GM18907 (cell line): ENCODE measurements at regions not wholly inside any gene's neighbourhood (a gene's known extent, or its start where the extent isn't known, plus 50 kb on each side); places are given as distances from the start of the nearest gene placed in this dataset.

Experiments used
- ATAC-seq: cut with Tn5 transposase; IDR thresholded peaks from one replicate; pipeline ENCODE4 v1.9.1; 2021; ENCODE audit warnings: mild to moderate bottlenecking, moderate library complexity; ENCODE audit not compliant: unreplicated experiment

- ATAC-seq, result no peak
These were observed 461.1 kb downstream of the HTR7 start for GRCh38 chr10:90396721-90397120.

GRCh38 chr10:90398566-90398965 lies 459.3 kb downstream of the HTR7 start:
- ATAC-seq, result no peak

- no peak for ATAC-seq
These were observed 458.1 kb downstream of the HTR7 start for GRCh38 chr10:90399782-90400181.

GRCh38 chr10:90403211-90404000 lies 454.4 kb downstream of the HTR7 start:
- no peak for ATAC-seq

- ATAC-seq, result no peak
These were observed 450.7 kb downstream of the HTR7 start for GRCh38 chr10:90407131-90407530.

- ATAC-seq, result no peak
These were observed 450.0 kb downstream of the HTR7 start for GRCh38 chr10:90407851-90408250.

- no peak for ATAC-seq
These were observed 445.3 kb downstream of the HTR7 start for GRCh38 chr10:90412582-90412981.

- ATAC-seq, result no peak
These were observed 444.6 kb downstream of the HTR7 start for GRCh38 chr10:90413196-90413595.

- no peak for ATAC-seq
These were observed 442.9 kb downstream of the HTR7 start for GRCh38 chr10:90414926-90415325.

- ATAC-seq, result no peak
These were observed 440.8 kb downstream of the HTR7 start for GRCh38 chr10:90417029-90417428.

- ATAC-seq, result no peak
These were observed 440.2 kb downstream of the HTR7 start for GRCh38 chr10:90417476-90418210.

- ATAC-seq, result no peak
These were observed 438.8 kb downstream of the HTR7 start for GRCh38 chr10:90418869-90419652.

- peak; percentile 81 for ATAC-seq
These were observed 437.1 kb downstream of the HTR7 start for GRCh38 chr10:90420637-90421318.

- no peak for ATAC-seq
These were observed 436.0 kb downstream of the HTR7 start for GRCh38 chr10:90421874-90422273.

- ATAC-seq, result no peak
These were observed 433.1 kb downstream of the HTR7 start for GRCh38 chr10:90424730-90425129.

GRCh38 chr10:90430186-90430585 lies 427.7 kb downstream of the HTR7 start:
- ATAC-seq, result no peak

- no peak for ATAC-seq
These were observed 425.0 kb downstream of the HTR7 start for GRCh38 chr10:90432866-90433265.

- ATAC-seq, result no peak
These were observed 422.5 kb downstream of the HTR7 start for GRCh38 chr10:90435296-90435695.

- ATAC-seq, result no peak
These were observed 420.4 kb downstream of the HTR7 start for GRCh38 chr10:90437452-90437851.

GRCh38 chr10:90440870-90441269 lies 417.0 kb downstream of the HTR7 start:
- ATAC-seq, result no peak

- ATAC-seq, result no peak
These were observed 414.5 kb downstream of the HTR7 start for GRCh38 chr10:90443342-90443741.
